ENCODE measurements at regions not wholly inside any gene's neighbourhood (a gene's known extent, or its start where the extent isn't known, plus 50 kb on each side); places are given as distances from the start of the nearest gene placed in this dataset.

DNA sequence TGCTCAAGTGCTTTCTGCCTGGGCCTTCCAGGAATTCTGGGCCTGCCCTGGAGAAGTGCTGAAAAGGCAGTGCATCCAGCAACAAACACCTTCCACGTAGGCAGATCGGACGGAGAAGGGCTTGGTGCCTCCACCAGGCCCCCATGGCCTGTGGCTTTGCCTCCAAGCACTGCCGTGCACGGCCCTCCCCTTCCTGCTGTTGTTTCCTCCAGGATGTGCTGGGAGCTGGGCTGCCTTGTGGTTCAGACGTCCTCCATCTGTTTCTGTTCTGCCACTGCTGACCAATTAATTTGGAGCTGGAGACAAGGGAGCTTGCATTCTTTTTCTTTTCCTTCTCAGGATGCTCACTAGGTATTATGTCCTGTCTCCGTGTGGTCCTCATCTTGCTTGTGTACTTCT, 197.0 kb downstream of the HRH4 start:
- TF ChIP-seq, protein P1, sequence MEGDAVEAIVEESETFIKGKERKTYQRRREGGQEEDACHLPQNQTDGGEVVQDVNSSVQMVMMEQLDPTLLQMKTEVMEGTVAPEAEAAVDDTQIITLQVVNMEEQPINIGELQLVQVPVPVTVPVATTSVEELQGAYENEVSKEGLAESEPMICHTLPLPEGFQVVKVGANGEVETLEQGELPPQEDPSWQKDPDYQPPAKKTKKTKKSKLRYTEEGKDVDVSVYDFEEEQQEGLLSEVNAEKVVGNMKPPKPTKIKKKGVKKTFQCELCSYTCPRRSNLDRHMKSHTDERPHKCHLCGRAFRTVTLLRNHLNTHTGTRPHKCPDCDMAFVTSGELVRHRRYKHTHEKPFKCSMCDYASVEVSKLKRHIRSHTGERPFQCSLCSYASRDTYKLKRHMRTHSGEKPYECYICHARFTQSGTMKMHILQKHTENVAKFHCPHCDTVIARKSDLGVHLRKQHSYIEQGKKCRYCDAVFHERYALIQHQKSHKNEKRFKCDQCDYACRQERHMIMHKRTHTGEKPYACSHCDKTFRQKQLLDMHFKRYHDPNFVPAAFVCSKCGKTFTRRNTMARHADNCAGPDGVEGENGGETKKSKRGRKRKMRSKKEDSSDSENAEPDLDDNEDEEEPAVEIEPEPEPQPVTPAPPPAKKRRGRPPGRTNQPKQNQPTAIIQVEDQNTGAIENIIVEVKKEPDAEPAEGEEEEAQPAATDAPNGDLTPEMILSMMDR (IDR thresholded peaks at IDR 0.05) = no peak
- TF ChIP-seq EZH2 (IDR thresholded peaks at IDR 0.05; ENCODE audit: borderline replicate concordance, insufficient read depth, low read depth, low read length, poor library complexity, severe bottlenecking) = no peak

Measured in B cell (primary cell).